Neuronal stem cell (in vitro differentiated cells): ENCODE measurements at regions not wholly inside any gene's neighbourhood (a gene's known extent, or its start where the extent isn't known, plus 50 kb on each side); places are given as distances from the start of the nearest gene placed in this dataset.

Source experiments
- DNase-seq: peaks from one replicate; pipeline ENCODE4 v3.0.0-alpha.2; 2013; ENCODE audit warnings: low spot score
- H2AFZ ChIP-seq: one replicate; pipeline ENCODE4 v1.6.1; 2013; ENCODE audit warnings: mild to moderate bottlenecking, low read length, inconsistent platforms
- H2AK5ac ChIP-seq: 2 replicates; pipeline ENCODE4 v1.6.1; 2013; ENCODE audit warnings: low read depth, mild to moderate bottlenecking, inconsistent platforms, low read length, moderate library complexity, mixed read lengths
- H2BK120ac ChIP-seq: 2 replicates; pipeline ENCODE4 v1.6.1; 2013; ENCODE audit warnings: low read depth, mild to moderate bottlenecking, inconsistent platforms, low read length, moderate library complexity, mixed read lengths
- H2BK12ac ChIP-seq: one replicate; pipeline ENCODE4 v1.6.1; 2013; ENCODE audit warnings: low read length, inconsistent platforms
- H2BK15ac ChIP-seq: 2 replicates; pipeline ENCODE4 v1.6.1; 2013; ENCODE audit warnings: mild to moderate bottlenecking, low read length, inconsistent platforms, mixed read lengths
- H2BK5ac ChIP-seq: one replicate; pipeline ENCODE4 v1.6.1; 2013; ENCODE audit warnings: inconsistent platforms, mild to moderate bottlenecking, low read length, moderate library complexity
- H3K14ac ChIP-seq: one replicate; pipeline ENCODE4 v1.6.1; 2013; ENCODE audit warnings: low read length, inconsistent platforms
- H3K18ac ChIP-seq: 2 replicates; pipeline ENCODE4 v1.6.1; 2013; ENCODE audit warnings: low read length, inconsistent platforms
- H3K23ac ChIP-seq: 2 replicates; pipeline ENCODE4 v1.6.1; 2013; ENCODE audit warnings: low read depth, mild to moderate bottlenecking, mixed read lengths, low read length, inconsistent platforms; ENCODE audit not compliant: poor library complexity
- H3K27ac ChIP-seq: replicated peaks from 3 replicates; pipeline ENCODE4 v1.5.1; 2013; ENCODE audit warnings: low read length, inconsistent platforms
- H3K27me3 ChIP-seq, 3 experiments: 2 replicates each; pipeline ENCODE4 v1.6.1; 2013; ENCODE audit warnings: low read length in 3 of 3, mild to moderate bottlenecking in 2 of 3, inconsistent platforms in 1 of 3, low read depth in 1 of 3, mixed read lengths in 1 of 3, moderate library complexity in 1 of 3; ENCODE audit not compliant: control insufficient read depth in 3 of 3, insufficient read depth in 3 of 3
- H3K36me3 ChIP-seq, 2 donors: replicated peaks in 1 of 2; 2 replicates each; pipeline ENCODE4 v1.6.1; 2013; ENCODE audit warnings: low read length in 2 of 2; ENCODE audit not compliant: control insufficient read depth in 2 of 2, insufficient read depth in 2 of 2
- H3K4ac ChIP-seq: 2 replicates; pipeline ENCODE4 v1.6.1; 2013; ENCODE audit warnings: inconsistent platforms, mild to moderate bottlenecking, low read length, moderate library complexity
- H3K4me1 ChIP-seq, 2 donors: 1 replicate in 1 of 2; 2 replicates in 1 of 2; pipeline ENCODE4 v1.6.1; 2013; ENCODE audit warnings: low read length in 2 of 2, low read depth in 1 of 2; ENCODE audit not compliant: control insufficient read depth in 2 of 2, insufficient read depth in 1 of 2
- H3K4me2 ChIP-seq: one replicate; pipeline ENCODE4 v1.6.1; 2013; ENCODE audit warnings: mild to moderate bottlenecking, low read length, inconsistent platforms; ENCODE audit not compliant: insufficient read depth, poor library complexity, severe bottlenecking
- H3K4me3 ChIP-seq, 2 donors: 2 replicates each; pipeline ENCODE4 v1.5.1; 2013; ENCODE audit warnings: low read length in 2 of 2, mild to moderate bottlenecking in 2 of 2, inconsistent platforms in 1 of 2, moderate library complexity in 1 of 2
- H3K79me1 ChIP-seq: one replicate; pipeline ENCODE4 v1.6.1; 2013; ENCODE audit warnings: low read depth, mild to moderate bottlenecking, inconsistent platforms, low read length, moderate library complexity
- H3K9ac ChIP-seq: one replicate; pipeline ENCODE4 v1.6.1; 2013; ENCODE audit warnings: mild to moderate bottlenecking, low read depth, low read length, inconsistent platforms; ENCODE audit not compliant: poor library complexity
- H3K9me3 ChIP-seq, 2 donors: replicated peaks in 1 of 2; 2 replicates each; pipeline versions ENCODE3 to v1.6.1; 2013; ENCODE audit warnings: low read length in 2 of 2, mild to moderate bottlenecking in 2 of 2, inconsistent platforms in 1 of 2, low read depth in 1 of 2, mixed read lengths in 1 of 2, moderate library complexity in 1 of 2; ENCODE audit not compliant: control insufficient read depth in 2 of 2, insufficient read depth in 1 of 2
- H4K8ac ChIP-seq: one replicate; pipeline ENCODE4 v1.6.1; 2013; ENCODE audit warnings: low read depth, mild to moderate bottlenecking, inconsistent platforms, low read length, moderate library complexity
- H4K91ac ChIP-seq: one replicate; pipeline ENCODE4 v1.6.1; 2013; ENCODE audit warnings: low read length, low read depth, mild to moderate bottlenecking, inconsistent platforms; ENCODE audit not compliant: poor library complexity
- WGBS, 2 donors: extraction: QIAGEN DNeasy Blood & Tissue Kit; methylation state at CpG; one replicate each; pipeline ENCODE4 v1.1.7; 2013; ENCODE audit warnings: missing lambda C conversion rate in 2 of 2, mixed read lengths in 1 of 2; ENCODE audit not compliant: insufficient read length in 2 of 2, insufficient replicate concordance in 1 of 2; ENCODE audit errors: extremely low coverage in 2 of 2; 5-methylcytosine and 5-hydroxymethylcytosine counted together

DNA sequence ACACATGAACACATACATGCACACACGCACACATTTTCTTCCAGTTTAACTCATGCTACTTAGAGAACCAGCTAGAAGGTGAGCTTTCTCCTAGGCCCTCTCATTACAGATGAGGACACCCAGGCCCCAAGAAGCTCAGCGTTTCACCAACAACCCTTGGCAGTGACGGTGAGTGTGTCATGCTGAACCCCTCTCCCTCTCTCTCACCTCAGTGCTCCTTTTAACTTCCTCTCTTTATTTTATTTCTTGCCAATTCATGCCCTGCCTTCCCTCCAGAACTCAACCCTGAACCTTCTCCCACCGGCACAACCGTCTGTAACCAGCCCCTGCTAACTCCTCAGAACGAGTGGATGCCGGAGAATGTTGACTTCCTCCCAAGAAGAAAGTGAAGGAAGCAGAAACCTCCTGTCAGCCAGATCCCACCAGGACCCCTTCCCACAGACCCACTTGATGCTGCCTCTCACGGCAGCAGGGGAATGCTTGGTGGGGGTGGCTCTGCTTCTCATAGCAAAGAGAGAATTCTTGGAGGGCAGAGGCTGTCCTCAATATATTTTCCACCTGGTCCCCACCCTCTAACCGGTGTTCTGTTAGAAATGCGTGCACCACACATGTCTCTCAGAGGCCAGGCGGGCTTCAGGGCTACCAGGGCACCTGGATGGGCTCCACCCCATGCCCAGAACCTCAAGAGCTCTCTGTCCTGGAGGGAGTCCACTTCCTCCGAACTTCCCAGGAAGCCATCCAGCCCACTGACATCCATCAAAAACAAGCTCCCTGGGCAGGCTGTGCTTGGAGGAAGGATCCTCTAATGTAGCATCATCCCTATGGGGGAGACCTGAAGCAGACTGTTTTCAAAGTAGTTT lies 134.0 kb downstream of the TOMM20 start:
- WGBS, 2 donors, result no CpG with 5 or more reads among the region's 12 CpGs
- DNase-seq, result no peak
- no peak overlapping the region for H2BK5ac ChIP-seq

DNA sequence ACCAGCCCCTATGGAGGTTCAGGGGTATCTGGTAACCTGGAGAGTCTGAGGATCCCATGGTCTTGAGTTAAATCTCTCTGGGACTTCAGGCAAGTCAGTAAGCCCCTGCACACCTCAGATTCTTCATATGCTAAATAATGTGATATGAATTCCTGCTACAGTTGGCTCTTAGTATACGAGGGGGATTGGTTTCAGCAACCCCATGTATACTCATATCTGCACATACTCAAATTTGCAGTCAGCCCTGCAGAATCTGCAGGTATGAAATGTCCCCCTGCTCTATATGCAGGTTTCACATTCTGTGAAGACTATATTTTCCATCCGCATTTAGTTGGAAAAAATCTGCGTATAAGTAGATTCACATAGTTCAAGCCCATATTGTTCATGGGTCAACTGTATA lies 136.6 kb downstream of the TOMM20 start:
- WGBS, 2 donors, result no CpG with 5 or more reads among the region's 3 CpGs
- H3K4me3 ChIP-seq, result no peak overlapping the region
- DNase-seq, result no peak
- no peak overlapping the region for H2BK12ac ChIP-seq
- no peak overlapping the region for H3K14ac ChIP-seq
- no peak overlapping the region for H2AK5ac ChIP-seq
- H3K4me2 ChIP-seq, result no peak overlapping the region
- H2BK5ac ChIP-seq, result no peak overlapping the region
- no peak overlapping the region for H2AFZ ChIP-seq
- H3K27ac ChIP-seq, result no peak overlapping the region
- no peaks in the 10 kb centered on the region for H3K9me3 ChIP-seq
- peaks cover 14 to 16% of the 10 kb centered on the region in 2 donors for H3K4me1 ChIP-seq
- H3K4ac ChIP-seq, result no peak overlapping the region
- no peaks in the 10 kb centered on the region for H3K27me3 ChIP-seq
- H3K23ac ChIP-seq, result no peak overlapping the region
- H2BK15ac ChIP-seq, result no peak overlapping the region
- no peaks in the 10 kb centered on the region for H3K79me1 ChIP-seq
- H3K36me3 ChIP-seq, result no peaks in the 10 kb centered on the region
- H3K9ac ChIP-seq, result no peak overlapping the region
- H2BK120ac ChIP-seq, result no peak overlapping the region
- no peak overlapping the region for H4K91ac ChIP-seq
- no peak overlapping the region for H3K18ac ChIP-seq
- no peak overlapping the region for H4K8ac ChIP-seq

More for the DNA sequence above, 134.0 kb downstream of the TOMM20 start:
- H3K4me3 ChIP-seq, result no peak overlapping the region
- no peak overlapping the region for H4K8ac ChIP-seq
- H2BK15ac ChIP-seq, result no peak overlapping the region
- no peak overlapping the region for H2BK120ac ChIP-seq
- no peaks in the 10 kb centered on the region for H3K79me1 ChIP-seq
- H3K9me3 ChIP-seq, result no peaks in the 10 kb centered on the region
- H3K14ac ChIP-seq, result no peak overlapping the region
- H3K27ac ChIP-seq, result no peak overlapping the region
- H2AFZ ChIP-seq, result no peak overlapping the region
- H3K36me3 ChIP-seq, result no peaks in the 10 kb centered on the region
- H3K18ac ChIP-seq, result no peak overlapping the region
- H3K4ac ChIP-seq, result no peak overlapping the region
- no peak overlapping the region for H3K4me2 ChIP-seq
- H2AK5ac ChIP-seq, result peak overlapping the region; percentile 15
- H3K4me1 ChIP-seq, result peaks cover 3 to 7% of the 10 kb centered on the region in 2 donors
- no peaks in the 10 kb centered on the region for H3K27me3 ChIP-seq
- no peak overlapping the region for H3K9ac ChIP-seq
- H2BK12ac ChIP-seq, result no peak overlapping the region
- H4K91ac ChIP-seq, result no peak overlapping the region
- H3K23ac ChIP-seq, result peak overlapping the region; percentile 8

DNA sequence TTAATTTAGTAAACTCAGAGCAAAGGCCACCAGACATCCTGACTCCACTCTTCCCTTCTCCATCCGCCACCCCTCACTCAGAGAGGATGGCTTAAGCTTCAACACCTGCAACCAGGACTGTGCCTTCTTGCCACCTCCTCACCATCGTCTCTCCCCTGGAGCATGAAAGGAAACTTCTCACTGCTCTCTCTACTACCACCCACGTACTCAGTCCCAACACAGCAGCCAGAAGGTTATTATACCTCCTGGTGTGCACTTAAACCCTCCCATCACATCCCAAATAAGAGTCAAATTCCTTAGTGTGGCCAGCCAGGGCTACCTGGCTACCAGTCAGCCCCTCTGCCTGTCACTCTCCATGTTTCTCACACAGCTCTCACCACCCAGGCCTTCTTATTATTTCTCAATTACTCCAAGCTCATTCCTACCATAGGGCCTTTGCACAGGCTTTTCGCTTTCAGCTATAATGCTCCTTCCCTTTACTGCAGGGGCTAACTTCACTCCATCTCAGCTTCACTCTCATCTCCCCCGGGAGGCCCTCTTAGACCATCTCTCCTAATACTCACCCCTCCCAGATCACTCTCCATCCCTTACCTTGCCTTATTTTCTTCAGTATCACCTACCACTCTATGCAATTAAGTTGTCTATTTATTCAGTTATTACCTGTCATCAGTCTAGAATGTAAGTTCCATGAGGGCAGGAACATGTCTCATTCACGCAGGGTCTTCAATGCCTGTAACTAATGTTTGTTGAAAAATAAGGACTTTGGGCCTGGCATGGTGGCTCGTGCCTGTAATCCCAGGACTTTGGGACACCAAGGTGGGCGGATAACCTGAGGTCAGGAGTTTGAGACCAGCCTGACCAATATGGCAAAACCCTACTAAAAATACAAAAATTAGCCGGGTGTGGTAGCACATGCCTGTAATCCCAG lies 137.5 kb downstream of the TOMM20 start:
- no peak overlapping the region for H3K4me2 ChIP-seq

DNA sequence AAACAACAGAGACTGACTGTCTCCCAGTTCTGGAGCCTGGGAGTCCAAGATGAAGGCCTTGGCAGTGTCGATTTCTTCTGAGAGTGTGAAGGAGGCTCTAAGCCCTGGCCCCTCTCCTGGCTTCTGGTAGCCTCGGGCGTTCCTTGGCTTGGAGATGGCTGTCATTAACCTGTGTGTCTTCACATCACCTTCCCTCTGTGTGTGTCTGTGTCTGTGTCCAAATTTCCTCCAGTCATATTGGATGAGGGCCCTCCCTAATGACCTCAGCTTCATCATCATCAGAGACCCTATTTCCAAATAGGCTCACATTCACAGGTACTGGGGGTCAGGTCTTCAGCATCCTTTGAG lies 138.3 kb downstream of the TOMM20 start:
- Histone ChIP-seq H3K36me3 (no peaks in the 10 kb centered on the region), H3K23ac (no peak overlapping the region), H3K18ac (peak overlapping the region; percentile 27), H3K4me3 (no peak overlapping the region), H2AK5ac (no peak overlapping the region), H3K4me1 (peaks cover 18 to 22% of the 10 kb centered on the region in 2 donors), H3K14ac (no peak overlapping the region), H2BK12ac (no peak overlapping the region), H4K8ac (no peak overlapping the region), H3K4me2 (no peak overlapping the region), H3K9ac (no peak overlapping the region), H2AFZ (no peak overlapping the region), H4K91ac (no peak overlapping the region), H3K4ac (no peak overlapping the region), H3K27ac (no peak overlapping the region), H2BK5ac (no peak overlapping the region), H3K27me3 (no peaks in the 10 kb centered on the region), H3K79me1 (no peaks in the 10 kb centered on the region), H2BK120ac (no peak overlapping the region), H2BK15ac (no peak overlapping the region), H3K9me3 (no peaks in the 10 kb centered on the region)
- DNase-seq, result no peak
- no CpG with 5 or more reads among the region's 3 CpGs for WGBS, 2 donors

More for the DNA sequence above, 137.5 kb downstream of the TOMM20 start:
- no peaks in the 10 kb centered on the region for H3K9me3 ChIP-seq
- H3K18ac ChIP-seq, result no peak overlapping the region
- WGBS, 2 donors, result no CpG with 5 or more reads among the region's 9 CpGs
- no peak overlapping the region for H4K8ac ChIP-seq
- peaks cover 18 to 22% of the 10 kb centered on the region in 2 donors for H3K4me1 ChIP-seq
- H2BK120ac ChIP-seq, result no peak overlapping the region
- no peaks in the 10 kb centered on the region for H3K27me3 ChIP-seq
- H4K91ac ChIP-seq, result no peak overlapping the region
- no peak overlapping the region for H3K4me3 ChIP-seq
- H2BK12ac ChIP-seq, result no peak overlapping the region
- no peak overlapping the region for H3K4ac ChIP-seq
- no peak overlapping the region for H3K14ac ChIP-seq
- H3K36me3 ChIP-seq, result no peaks in the 10 kb centered on the region
- H2AFZ ChIP-seq, result no peak overlapping the region
- H2BK5ac ChIP-seq, result no peak overlapping the region
- DNase-seq, result no peak
- H3K27ac ChIP-seq, result no peak overlapping the region
- no peak overlapping the region for H3K23ac ChIP-seq
- peak overlapping the region; percentile 71 for H2AK5ac ChIP-seq
- no peak overlapping the region for H3K9ac ChIP-seq
- no peaks in the 10 kb centered on the region for H3K79me1 ChIP-seq
- H2BK15ac ChIP-seq, result peak overlapping the region; percentile 78
